GM18873 (cell line): ENCODE measurements at regions not wholly inside any gene's neighbourhood (a gene's known extent, or its start where the extent isn't known, plus 50 kb on each side); places are given as distances from the start of the nearest gene placed in this dataset.

Experiments
- ATAC-seq: cut with Tn5 transposase; IDR thresholded peaks from one replicate; pipeline ENCODE4 v1.9.1; 2021; ENCODE audit warnings: mild to moderate bottlenecking, moderate library complexity, moderate number of reproducible peaks; ENCODE audit not compliant: unreplicated experiment, low FRiP score

DNA sequence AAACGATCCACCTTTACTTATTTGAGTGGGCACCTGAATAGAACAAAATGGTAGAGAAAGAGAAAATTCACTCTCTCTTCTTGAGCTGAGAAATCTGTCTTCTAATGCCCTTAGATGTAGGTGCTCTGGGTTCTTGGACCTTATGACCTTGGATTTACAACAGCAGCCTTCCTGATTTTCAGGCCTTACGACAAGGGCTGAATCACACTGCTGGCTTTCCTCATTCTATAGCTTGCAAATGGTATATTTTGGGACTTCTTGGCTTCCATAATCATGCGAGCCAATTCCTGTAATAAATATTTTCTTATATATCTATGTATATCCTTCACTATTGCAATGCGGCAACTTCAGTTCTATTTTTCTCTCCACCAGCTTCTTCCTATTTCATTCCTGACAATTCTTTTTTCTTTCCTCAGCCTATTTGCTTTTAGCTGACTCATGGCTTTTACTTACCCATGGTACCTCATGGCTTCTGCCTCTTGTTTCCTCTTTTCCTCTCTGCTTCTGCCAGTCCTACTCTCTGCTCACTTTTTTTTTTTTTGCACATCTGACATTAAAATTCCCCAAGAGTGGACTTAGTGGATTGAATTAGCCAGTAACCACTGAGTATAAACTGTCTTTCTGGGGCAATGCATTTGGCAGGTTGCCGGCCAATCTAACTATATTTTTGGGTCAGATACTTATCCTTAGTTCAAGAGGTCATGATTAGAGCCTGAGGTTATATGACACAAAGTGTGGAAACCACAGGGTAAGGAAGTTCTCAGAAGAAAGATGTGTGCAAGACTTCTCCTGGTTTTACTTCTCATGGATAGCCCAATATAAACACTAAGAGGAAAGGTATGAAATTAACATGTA is 359.5 kb downstream of the TMEM135 start:
- ATAC-seq: no peak

DNA sequence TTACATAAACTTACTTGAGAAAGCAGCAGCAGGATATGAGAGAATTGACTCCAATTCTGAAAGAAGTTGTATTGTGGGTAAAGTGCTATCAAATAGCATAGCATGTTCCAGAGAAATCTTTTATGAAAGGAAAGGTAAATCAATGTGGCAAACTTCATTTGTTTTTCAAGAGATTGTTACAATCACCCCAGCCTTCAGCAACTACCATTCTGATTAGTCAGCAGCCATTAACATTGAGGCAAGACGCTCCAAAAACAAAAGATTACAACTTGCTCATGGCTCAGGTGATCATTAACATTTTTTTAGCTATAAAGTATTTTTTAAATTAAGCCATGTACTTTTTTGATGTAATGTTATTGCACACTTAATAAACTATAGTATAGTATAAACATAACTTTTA is 357.2 kb downstream of the TMEM135 start:
- no peak for ATAC-seq

DNA sequence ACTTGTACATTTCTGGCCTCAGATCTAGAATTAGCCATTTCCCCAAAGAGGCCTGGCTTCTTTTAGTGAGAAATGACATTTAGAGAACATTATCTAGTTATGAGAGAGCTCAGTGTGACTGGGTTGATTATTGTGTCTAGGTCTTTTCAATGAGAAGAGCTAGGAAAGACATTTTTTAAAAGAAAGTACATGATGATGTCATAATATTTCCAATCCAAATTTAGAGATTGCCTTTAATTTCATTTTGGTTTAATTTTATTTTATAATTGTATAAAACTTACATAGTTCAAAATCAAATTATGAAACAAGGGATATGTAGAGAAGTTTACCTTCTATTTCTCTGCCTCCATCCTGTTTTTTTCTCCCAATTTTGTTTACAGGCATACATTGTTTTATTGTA is 354.9 kb downstream of the TMEM135 start:
- no peak for ATAC-seq

DNA sequence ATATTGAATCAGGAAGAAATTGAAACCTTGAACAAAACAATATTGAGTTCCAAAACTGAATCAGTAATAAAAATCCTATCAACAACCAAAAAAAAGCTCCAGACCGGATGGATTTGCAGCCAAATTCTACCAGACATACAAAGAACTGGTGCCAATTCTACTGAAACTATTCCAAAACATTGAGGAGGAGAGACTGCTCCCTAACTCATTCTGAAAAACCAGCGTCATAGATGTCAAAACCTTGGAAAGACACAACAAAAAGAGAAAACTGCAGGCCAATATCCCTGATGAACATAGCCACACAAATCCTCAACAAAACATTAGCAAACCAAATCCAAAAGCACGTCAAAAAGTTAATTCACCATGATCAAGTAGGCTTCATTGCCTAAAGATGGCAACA is 353.8 kb downstream of the TMEM135 start:
- ATAC-seq: no peak

DNA sequence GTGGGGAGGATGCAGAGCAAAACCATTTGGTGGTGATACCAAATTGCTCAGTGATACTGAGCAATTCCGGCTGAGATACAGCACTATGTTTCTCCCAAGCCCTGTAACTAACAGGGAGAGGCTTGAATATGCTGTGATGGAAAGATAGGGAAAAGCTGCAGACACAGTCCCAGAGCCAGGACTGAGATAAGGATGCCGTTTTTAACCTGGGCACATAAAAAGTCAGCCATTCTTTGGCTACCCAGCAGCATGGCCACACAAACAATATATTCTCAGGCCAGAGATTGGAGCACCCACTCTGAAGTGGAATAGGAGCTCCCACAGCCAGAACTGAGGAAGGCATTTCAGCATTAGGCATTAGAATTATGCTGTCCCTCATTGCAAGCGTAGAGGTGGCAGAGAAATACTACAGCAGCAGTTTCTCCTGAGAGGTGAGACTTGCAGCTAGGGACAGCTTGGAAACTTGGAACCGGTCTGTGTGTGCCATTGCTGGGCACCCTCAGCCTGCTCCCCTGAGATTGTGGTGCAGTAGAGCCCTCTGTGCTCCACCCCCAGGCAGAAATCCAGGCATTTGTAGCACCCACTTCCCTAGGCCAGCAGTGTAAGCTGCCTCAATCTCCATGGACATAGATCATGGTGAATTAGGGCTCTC is 346.5 kb downstream of the TMEM135 start:
- ATAC-seq: no peak

DNA sequence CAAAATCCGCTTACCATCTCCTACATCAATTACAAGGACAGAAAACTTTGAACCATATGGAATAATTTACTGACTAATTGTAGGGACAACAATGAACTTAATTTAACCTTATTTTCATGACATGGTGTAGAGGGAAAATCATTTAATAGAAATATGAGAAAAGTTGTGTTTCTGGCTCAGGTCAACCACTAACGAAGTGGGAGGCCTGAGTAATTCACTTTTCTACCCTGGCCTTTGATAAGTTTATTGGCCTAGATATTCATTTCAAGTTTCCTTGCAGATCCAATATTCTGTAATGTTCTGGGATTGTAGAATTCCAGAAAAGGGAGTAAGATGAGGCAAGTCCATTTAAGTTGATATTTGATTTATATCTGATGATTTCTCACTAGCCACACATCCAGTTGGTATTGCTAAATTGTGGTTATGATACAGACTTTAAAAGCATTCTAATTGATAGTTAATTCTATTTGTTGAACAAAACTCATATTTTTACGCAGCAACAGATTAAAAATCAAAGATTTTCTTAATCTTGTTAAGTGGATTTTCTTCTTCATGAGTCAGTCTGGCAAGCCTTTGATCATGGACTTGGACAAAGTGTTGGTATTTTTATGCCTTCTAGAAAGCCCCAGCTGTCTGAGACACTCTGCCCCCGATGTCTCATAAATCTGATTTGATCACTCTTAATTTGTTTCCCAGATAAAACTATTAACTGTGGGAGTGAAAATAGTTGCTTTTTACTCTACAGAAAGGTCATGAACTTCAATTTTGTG is 336.5 kb downstream of the TMEM135 start:
- ATAC-seq: no peak
